GM12892 (cell line): ENCODE measurements at regions not wholly inside any gene's neighbourhood (a gene's known extent, or its start where the extent isn't known, plus 50 kb on each side); places are given as distances from the start of the nearest gene placed in this dataset.

Experiments used
- POLR2A ChIP-seq: IDR thresholded peaks from 2 replicates; pipeline ENCODE4 v1.6.1; 2011; ENCODE audit warnings: low read depth, low read length, control low read depth
- TAF1 ChIP-seq: IDR thresholded peaks from 2 replicates; pipeline ENCODE4 v1.6.1; 2011; ENCODE audit warnings: low read depth, mild to moderate bottlenecking, control low read depth, low read length, borderline replicate concordance

- TF ChIP-seq TAF1, result no peak
- no peak for TF ChIP-seq POLR2A
Measured at GRCh38 chr3:74281705-74282104, 332.8 kb downstream of the CNTN3 start.
